Mesendoderm (in vitro differentiated cells): ENCODE measurements at regions not wholly inside any gene's neighbourhood (a gene's known extent, or its start where the extent isn't known, plus 50 kb on each side); places are given as distances from the start of the nearest gene placed in this dataset.

Source experiments
- DNase-seq: peaks from one replicate; pipeline ENCODE4 v3.0.0; 2013
- H2AK5ac ChIP-seq: 2 replicates; pipeline ENCODE4 v1.6.1; 2013; ENCODE audit warnings: low read length, inconsistent platforms
- H2BK120ac ChIP-seq: 2 replicates; pipeline ENCODE4 v1.6.1; 2013; ENCODE audit warnings: low read depth, mild to moderate bottlenecking, low read length, moderate library complexity, mixed read lengths
- H2BK15ac ChIP-seq: replicated peaks from 2 replicates; pipeline ENCODE4 v1.6.1; 2013; ENCODE audit warnings: low read depth, mild to moderate bottlenecking, moderate library complexity
- H2BK5ac ChIP-seq: 2 replicates; pipeline ENCODE4 v1.6.1; 2013; ENCODE audit warnings: low read length, inconsistent platforms
- H3K18ac ChIP-seq: 2 replicates; pipeline ENCODE4 v1.6.1; 2013; ENCODE audit warnings: mild to moderate bottlenecking, low read length, mixed read lengths
- H3K23ac ChIP-seq: one replicate; pipeline ENCODE4 v1.6.1; 2013; ENCODE audit warnings: low read length
- H3K27ac ChIP-seq: 2 replicates; pipeline ENCODE4 v1.5.1; 2013; ENCODE audit warnings: low read depth, mild to moderate bottlenecking, inconsistent platforms, low read length, moderate library complexity
- H3K27me3 ChIP-seq: 2 replicates; pipeline ENCODE4 v1.6.1; 2013; ENCODE audit warnings: low read length, control low read depth, mild to moderate bottlenecking, inconsistent platforms; ENCODE audit not compliant: insufficient read depth, poor library complexity
- H3K36me3 ChIP-seq: 2 replicates; pipeline ENCODE4 v1.6.1; 2013; ENCODE audit warnings: low read length, inconsistent platforms; ENCODE audit not compliant: control insufficient read depth, insufficient read depth
- H3K4ac ChIP-seq: one replicate; pipeline ENCODE4 v1.6.1; 2013; ENCODE audit warnings: low read depth, mild to moderate bottlenecking, low read length, moderate library complexity
- H3K4me1 ChIP-seq: 2 replicates; pipeline ENCODE4 v1.6.1; 2013; ENCODE audit warnings: low read depth, low read length, inconsistent platforms; ENCODE audit not compliant: control insufficient read depth
- H3K4me2 ChIP-seq: 2 replicates; pipeline ENCODE4 v1.6.1; 2013; ENCODE audit warnings: low read length
- H3K4me3 ChIP-seq: 2 replicates; pipeline ENCODE4 v1.5.1; 2013; ENCODE audit warnings: mild to moderate bottlenecking, low read length
- H3K56ac ChIP-seq: one replicate; pipeline ENCODE4 v1.6.1; 2013; ENCODE audit warnings: low read length
- H3K79me1 ChIP-seq: 2 replicates; pipeline ENCODE4 v1.6.1; 2013; ENCODE audit warnings: low read length, inconsistent platforms
- H3K79me2 ChIP-seq: 2 replicates; pipeline ENCODE4 v1.6.1; 2013; ENCODE audit warnings: mild to moderate bottlenecking, low read length; ENCODE audit not compliant: control insufficient read depth, insufficient read depth
- H3K9ac ChIP-seq: 2 replicates; pipeline ENCODE4 v1.6.1; 2013; ENCODE audit warnings: low read length, inconsistent platforms
- H4K5ac ChIP-seq: one replicate; pipeline ENCODE4 v1.6.1; 2013; ENCODE audit warnings: low read length
- H4K8ac ChIP-seq: one replicate; pipeline ENCODE4 v1.6.1; 2013; ENCODE audit warnings: low read depth, mild to moderate bottlenecking, control low read depth, low read length, moderate library complexity
- WGBS: extraction: QIAGEN DNeasy Blood & Tissue Kit; methylation state at CpG from one replicate; pipeline ENCODE4 v1.1.7; 2013; ENCODE audit warnings: low lambda C conversion rate, missing lambda C conversion rate; ENCODE audit not compliant: insufficient coverage; ENCODE audit errors: extremely low coverage; 5-methylcytosine and 5-hydroxymethylcytosine counted together

DNA sequence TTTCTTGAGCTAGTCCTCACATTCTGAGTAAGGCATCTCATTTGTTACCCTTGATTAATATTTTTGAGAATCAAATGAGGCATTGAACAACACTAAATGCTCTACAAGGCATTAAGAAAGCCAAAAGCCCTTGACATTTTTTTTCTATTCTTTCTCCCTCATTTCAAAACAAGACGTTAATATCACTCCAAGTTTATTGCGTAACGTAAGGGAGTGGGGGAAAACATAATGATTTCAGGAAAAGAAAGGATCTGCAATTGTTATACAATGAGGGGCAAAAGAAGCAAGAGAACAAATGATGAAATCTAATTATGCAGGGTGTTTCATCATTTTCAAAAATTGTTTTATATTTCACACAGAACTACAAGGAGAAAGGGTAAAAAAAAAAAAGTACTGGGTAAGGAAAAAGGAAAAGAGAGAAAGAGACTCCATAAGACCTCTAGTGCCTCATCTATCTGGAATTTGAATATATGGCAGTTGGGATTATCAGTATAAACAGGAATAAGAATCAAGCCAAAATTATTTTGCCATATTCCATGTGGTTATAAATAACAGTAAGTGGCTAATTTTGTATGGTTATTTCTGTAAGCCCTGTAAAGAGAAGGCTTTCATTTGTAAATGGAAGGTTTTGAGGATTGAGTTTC is 163.0 kb downstream of the ABCA8 start:
- no peak overlapping the region for H2BK15ac ChIP-seq
- no peaks in the 10 kb centered on the region for H3K36me3 ChIP-seq
- H3K27me3 ChIP-seq, result no peaks in the 10 kb centered on the region
- H3K4me3 ChIP-seq, result no peak overlapping the region
- no peak overlapping the region for H2BK120ac ChIP-seq
- no peak overlapping the region for H3K27ac ChIP-seq
- no peaks in the 10 kb centered on the region for H3K79me1 ChIP-seq
- H3K23ac ChIP-seq, result no peak overlapping the region
- no peak overlapping the region for H2AK5ac ChIP-seq
- H3K4me1 ChIP-seq, result peaks cover 2% of the 10 kb centered on the region
- H3K9ac ChIP-seq, result no peak overlapping the region
- H3K4ac ChIP-seq, result no peak overlapping the region
- H3K4me2 ChIP-seq, result no peak overlapping the region
- no peak overlapping the region for H4K5ac ChIP-seq
- H3K79me2 ChIP-seq, result no peaks in the 10 kb centered on the region
- DNase-seq, result no peak
- H2BK5ac ChIP-seq, result no peak overlapping the region
- no peak overlapping the region for H3K18ac ChIP-seq
- no peak overlapping the region for H3K56ac ChIP-seq
- WGBS, result no CpG with 5 or more reads among the region's 3 CpGs
- no peak overlapping the region for H4K8ac ChIP-seq

- Histone ChIP-seq H2AK5ac (no peak overlapping the region), H2BK5ac (no peak overlapping the region), H3K79me1 (no peaks in the 10 kb centered on the region), H2BK15ac (no peak overlapping the region), H3K4me3 (no peak overlapping the region), H3K56ac (no peak overlapping the region), H3K9ac (no peak overlapping the region), H3K27ac (no peak overlapping the region), H4K8ac (no peak overlapping the region), H3K23ac (no peak overlapping the region), H2BK120ac (no peak overlapping the region), H3K79me2 (no peaks in the 10 kb centered on the region), H4K5ac (no peak overlapping the region), H3K4ac (no peak overlapping the region), H3K27me3 (no peaks in the 10 kb centered on the region), H3K18ac (no peak overlapping the region), H3K4me1 (peaks cover 2% of the 10 kb centered on the region), H3K4me2 (no peak overlapping the region), H3K36me3 (no peaks in the 10 kb centered on the region)
- no CpG with 5 or more reads among the region's 6 CpGs for whole genome bisulfite sequencing
- DNase-seq, result no peak
These were observed 164.3 kb downstream of the ABCA8 start for GRCh38 chr17:68790931-68791330.

DNA sequence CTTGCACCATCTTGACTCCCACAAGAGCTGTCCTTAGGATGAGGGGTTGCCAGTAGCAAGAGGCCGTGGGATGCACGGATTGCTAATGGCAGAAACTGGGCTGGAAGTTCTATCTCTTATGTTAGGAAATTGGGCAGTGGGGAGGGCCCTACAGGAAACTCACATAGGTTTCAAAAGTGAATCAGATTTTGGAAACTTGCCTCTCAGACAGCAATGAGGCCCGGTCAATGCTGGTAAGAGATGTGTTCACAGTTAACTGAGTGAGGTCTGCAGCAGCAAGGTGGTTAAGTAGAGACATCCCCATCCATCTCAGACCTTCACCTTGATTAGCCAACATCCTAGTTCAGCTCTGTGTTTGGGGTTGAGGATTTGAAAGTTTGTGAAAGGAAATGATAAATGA is 164.7 kb downstream of the ABCA8 start:
- H3K23ac ChIP-seq, result no peak overlapping the region
- no peak overlapping the region for H3K27ac ChIP-seq

GRCh38 chr17:68789203-68789962 is 165.8 kb downstream of the ABCA8 start:
- Histone ChIP-seq H2AK5ac (no peak overlapping the region), H3K4me2 (no peak overlapping the region), H4K5ac (no peak overlapping the region), H3K79me2 (no peaks in the 10 kb centered on the region), H3K9ac (no peak overlapping the region), H4K8ac (no peak overlapping the region), H3K4me1 (peaks cover 2% of the 10 kb centered on the region), H3K56ac (no peak overlapping the region), H3K36me3 (no peaks in the 10 kb centered on the region), H3K27me3 (no peaks in the 10 kb centered on the region), H2BK15ac (no peak overlapping the region), H2BK5ac (no peak overlapping the region), H3K23ac (no peak overlapping the region), H2BK120ac (no peak overlapping the region), H3K4ac (no peak overlapping the region), H3K4me3 (no peak overlapping the region), H3K79me1 (no peaks in the 10 kb centered on the region), H3K27ac (no peak overlapping the region), H3K18ac (no peak overlapping the region)
- WGBS, result no CpG with 5 or more reads among the region's 2 CpGs
- no peak for DNase-seq

More for the DNA sequence above, 164.7 kb downstream of the ABCA8 start:
- Histone ChIP-seq H4K5ac (no peak overlapping the region), H3K56ac (no peak overlapping the region), H3K79me2 (no peaks in the 10 kb centered on the region), H3K4me3 (no peak overlapping the region), H3K4me1 (peaks cover 2% of the 10 kb centered on the region), H4K8ac (no peak overlapping the region), H2BK5ac (no peak overlapping the region), H3K4ac (no peak overlapping the region), H2AK5ac (no peak overlapping the region), H3K79me1 (no peaks in the 10 kb centered on the region), H3K9ac (no peak overlapping the region), H3K27me3 (no peaks in the 10 kb centered on the region), H2BK15ac (no peak overlapping the region), H2BK120ac (no peak overlapping the region), H3K36me3 (no peaks in the 10 kb centered on the region), H3K18ac (no peak overlapping the region), H3K4me2 (no peak overlapping the region)
- WGBS, result no CpG with 5 or more reads among the region's 3 CpGs
- DNase-seq, result no peak

- H3K4me3 ChIP-seq, result no peak overlapping the region
- no peaks in the 10 kb centered on the region for H3K79me1 ChIP-seq
- no peak overlapping the region for H4K8ac ChIP-seq
- H3K36me3 ChIP-seq, result no peaks in the 10 kb centered on the region
- no peak overlapping the region for H3K9ac ChIP-seq
- H3K4me1 ChIP-seq, result no peaks in the 10 kb centered on the region
- no peak overlapping the region for H3K27ac ChIP-seq
- H4K5ac ChIP-seq, result no peak overlapping the region
- H2AK5ac ChIP-seq, result no peak overlapping the region
- H3K4ac ChIP-seq, result no peak overlapping the region
- DNase-seq, result no peak
- no peak overlapping the region for H2BK120ac ChIP-seq
- H3K27me3 ChIP-seq, result no peaks in the 10 kb centered on the region
- WGBS, result 100% methylated on average over 1 of the region's 7 CpGs
- no peaks in the 10 kb centered on the region for H3K79me2 ChIP-seq
- H2BK5ac ChIP-seq, result no peak overlapping the region
- no peak overlapping the region for H3K23ac ChIP-seq
- H3K4me2 ChIP-seq, result no peak overlapping the region
- no peak overlapping the region for H3K56ac ChIP-seq
- H3K18ac ChIP-seq, result no peak overlapping the region
- no peak overlapping the region for H2BK15ac ChIP-seq
These were observed 169.4 kb downstream of the ABCA8 start for GRCh38 chr17:68785565-68786486.
